ENCODE measurements at regions not wholly inside any gene's neighbourhood (a gene's known extent, or its start where the extent isn't known, plus 50 kb on each side); places are given as distances from the start of the nearest gene placed in this dataset.

DNA sequence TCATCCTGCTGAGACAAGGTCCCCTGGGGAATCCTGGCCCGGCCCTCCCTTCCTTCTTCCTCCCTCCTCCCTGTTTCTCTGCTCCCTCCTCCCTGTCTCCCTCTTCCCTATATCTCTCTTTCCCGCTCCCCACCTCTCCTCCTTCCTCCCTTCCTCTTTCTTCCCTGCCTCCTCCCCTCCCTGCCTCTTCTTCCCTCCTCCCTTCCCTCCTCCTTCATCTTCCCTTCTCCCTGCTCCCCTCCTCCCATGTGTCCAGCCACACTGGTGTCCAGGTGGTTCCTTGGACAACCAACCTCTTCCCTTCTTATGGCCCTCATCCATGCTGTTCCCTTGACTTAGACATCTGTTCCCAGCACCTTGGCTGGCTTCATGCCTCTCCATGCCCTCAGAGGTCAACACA lies 258.1 kb downstream of the MN1 start:
- Histone ChIP-seq H3K9me3 (replicated peaks in 1 of 3) (no peaks in the 10 kb centered on the region), H3K4me1 (replicated peaks in 1 of 2) (no peaks in the 10 kb centered on the region), H3K27ac (no peak overlapping the region), H3K27me3 (no peaks in the 10 kb centered on the region), H3K4me3 (no peak overlapping the region), H3K36me3 (replicated peaks in 1 of 2) (no peaks in the 10 kb centered on the region)
- no peak for DNase-seq
- intact Hi-C loops (cut with DNase I) = no loop called here
- whole genome bisulfite sequencing, 4 donors = 61 to 90% (median 80%) methylated on average over 2 of the region's 2 CpGs
- TF ChIP-seq, protein P1, sequence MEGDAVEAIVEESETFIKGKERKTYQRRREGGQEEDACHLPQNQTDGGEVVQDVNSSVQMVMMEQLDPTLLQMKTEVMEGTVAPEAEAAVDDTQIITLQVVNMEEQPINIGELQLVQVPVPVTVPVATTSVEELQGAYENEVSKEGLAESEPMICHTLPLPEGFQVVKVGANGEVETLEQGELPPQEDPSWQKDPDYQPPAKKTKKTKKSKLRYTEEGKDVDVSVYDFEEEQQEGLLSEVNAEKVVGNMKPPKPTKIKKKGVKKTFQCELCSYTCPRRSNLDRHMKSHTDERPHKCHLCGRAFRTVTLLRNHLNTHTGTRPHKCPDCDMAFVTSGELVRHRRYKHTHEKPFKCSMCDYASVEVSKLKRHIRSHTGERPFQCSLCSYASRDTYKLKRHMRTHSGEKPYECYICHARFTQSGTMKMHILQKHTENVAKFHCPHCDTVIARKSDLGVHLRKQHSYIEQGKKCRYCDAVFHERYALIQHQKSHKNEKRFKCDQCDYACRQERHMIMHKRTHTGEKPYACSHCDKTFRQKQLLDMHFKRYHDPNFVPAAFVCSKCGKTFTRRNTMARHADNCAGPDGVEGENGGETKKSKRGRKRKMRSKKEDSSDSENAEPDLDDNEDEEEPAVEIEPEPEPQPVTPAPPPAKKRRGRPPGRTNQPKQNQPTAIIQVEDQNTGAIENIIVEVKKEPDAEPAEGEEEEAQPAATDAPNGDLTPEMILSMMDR (IDR thresholded peaks at IDR 0.05) = no peak
- no peak for TF ChIP-seq POLR2A (IDR thresholded peaks at IDR 0.05)

DNA sequence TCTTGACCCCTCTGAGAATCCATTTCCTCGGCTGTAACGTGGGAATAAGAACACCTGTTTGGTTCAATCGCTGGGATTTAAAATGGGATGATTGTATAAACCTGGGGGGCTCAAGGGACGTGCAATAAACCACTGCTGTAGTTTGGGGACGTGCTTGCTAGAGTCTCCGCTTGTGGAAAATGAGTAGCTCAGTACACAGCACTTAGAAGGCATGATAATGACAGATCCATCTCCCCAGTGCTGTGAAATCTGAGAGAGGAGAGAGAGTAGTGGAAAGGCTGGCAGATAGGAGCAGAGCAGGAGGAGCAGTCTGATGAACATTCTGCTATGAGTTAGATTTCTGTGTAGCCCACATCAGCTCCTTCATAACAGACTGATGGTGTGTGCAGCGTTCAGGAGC lies 256.5 kb downstream of the MN1 start:
- Histone ChIP-seq H3K27me3 (no peaks in the 10 kb centered on the region), H3K36me3 (replicated peaks in 1 of 2) (no peaks in the 10 kb centered on the region), H3K4me3 (no peak overlapping the region), H3K9me3 (replicated peaks in 1 of 3) (no peaks in the 10 kb centered on the region), H3K4me1 (replicated peaks in 1 of 2) (no peaks in the 10 kb centered on the region), H3K27ac (no peak overlapping the region)
- TF ChIP-seq POLR2A (IDR thresholded peaks at IDR 0.05) = no peak
- TF ChIP-seq, protein P1 (IDR thresholded peaks at IDR 0.05) = no peak
- DNase-seq = no peak
- 53 to 80% (median 74%) methylated on average over 7 of the region's 7 CpGs for WGBS, 4 donors
- intact Hi-C loops (cut with DNase I) = no loop called here

DNA sequence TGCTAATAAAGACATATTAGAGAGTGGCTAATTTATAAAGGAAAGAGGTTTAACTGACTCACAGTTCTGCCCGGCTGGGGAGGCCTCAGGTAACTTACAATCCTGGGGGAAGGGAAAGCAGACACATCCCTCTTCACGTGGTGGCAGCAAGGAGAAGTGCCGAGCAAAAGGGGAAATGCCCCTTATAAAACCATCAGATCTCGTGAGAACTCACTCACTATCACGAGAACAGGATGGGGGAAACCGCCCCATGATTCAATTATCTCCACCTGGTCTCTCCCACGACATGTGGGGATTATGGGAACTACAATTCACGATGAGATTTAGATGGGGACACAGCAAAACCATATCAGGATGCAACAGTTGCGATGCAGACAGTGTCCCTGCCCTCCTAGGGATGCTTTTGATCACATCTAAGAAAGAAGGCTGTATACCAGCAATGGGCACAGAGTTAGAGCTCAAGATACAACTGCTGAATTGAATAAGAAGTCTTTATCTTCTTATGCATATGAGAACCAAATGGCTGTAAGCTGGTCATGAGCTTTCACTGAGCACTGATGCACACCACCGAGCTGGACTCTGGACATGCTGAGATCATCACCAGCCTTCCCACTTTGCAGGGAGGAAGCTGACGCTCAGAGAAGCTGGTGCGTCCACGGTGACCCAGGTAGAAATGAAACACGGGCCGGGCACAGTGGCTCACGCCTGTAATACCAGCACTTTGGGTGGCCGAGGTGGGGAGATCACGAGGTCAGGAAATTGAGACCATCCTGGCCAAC lies 255.2 kb downstream of the MN1 start:
- H3K36me3 ChIP-seq (replicated peaks in 1 of 2) = no peaks in the 10 kb centered on the region
- H3K4me1 ChIP-seq (replicated peaks in 1 of 2) = no peaks in the 10 kb centered on the region
- no peak overlapping the region for H3K4me3 ChIP-seq
- intact Hi-C loops (cut with DNase I) = no loop called here
- H3K27ac ChIP-seq = no peak overlapping the region
- 69 to 77% (median 72%) methylated on average over 18 of the region's 18 CpGs for WGBS, 4 donors
- DNase-seq = no peak
- no peaks in the 10 kb centered on the region for H3K27me3 ChIP-seq
- TF ChIP-seq, protein P1 (IDR thresholded peaks at IDR 0.05) = no peak
- TF ChIP-seq POLR2A (IDR thresholded peaks at IDR 0.05) = no peak
- H3K9me3 ChIP-seq (replicated peaks in 1 of 3) = no peaks in the 10 kb centered on the region

DNA sequence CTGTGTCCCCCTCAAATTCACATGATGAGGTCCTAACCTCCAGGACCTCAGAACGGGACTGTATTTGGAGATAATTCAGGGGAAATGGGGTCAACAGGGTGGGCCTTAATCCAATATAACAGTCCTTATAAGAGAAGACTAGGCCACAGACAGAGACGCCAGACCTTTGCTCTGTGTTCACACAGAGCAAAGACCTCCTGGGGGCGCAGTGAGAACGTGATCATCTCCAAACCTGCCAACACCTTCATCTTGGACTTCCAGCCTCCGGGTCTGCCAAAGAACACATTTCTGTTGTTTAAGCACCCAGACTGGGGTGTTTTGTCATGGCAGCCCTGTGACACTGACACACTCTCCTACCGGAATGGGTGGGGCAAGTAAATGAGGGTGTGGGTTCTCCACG lies 250.2 kb downstream of the MN1 start:
- Histone ChIP-seq H3K27ac (no peak overlapping the region), H3K27me3 (no peaks in the 10 kb centered on the region), H3K4me3 (no peak overlapping the region), H3K9me3 (replicated peaks in 1 of 3) (no peaks in the 10 kb centered on the region), H3K4me1 (replicated peaks in 1 of 2) (no peaks in the 10 kb centered on the region), H3K36me3 (replicated peaks in 1 of 2) (no peaks in the 10 kb centered on the region)
- intact Hi-C loops (cut with DNase I) = no loop called here
- DNase-seq = no peak
- TF ChIP-seq, protein P1 (IDR thresholded peaks at IDR 0.05) = no peak
- TF ChIP-seq POLR2A (IDR thresholded peaks at IDR 0.05) = no peak
- 80 to 90% (median 85%) methylated on average over 6 to 7 of the region's 7 CpGs for WGBS, 4 donors

Measured in adrenal gland (tissue), 9 donors.